ENCODE measurements at regions not wholly inside any gene's neighbourhood (a gene's known extent, or its start where the extent isn't known, plus 50 kb on each side); places are given as distances from the start of the nearest gene placed in this dataset.

- H3K4me3 ChIP-seq (ENCODE audit: low read length in 2 of 2), result no peak overlapping the region
- no peaks in the 10 kb centered on the region for H3K4me1 ChIP-seq (ENCODE audit: control insufficient read depth in 1 of 2, insufficient read depth in 2 of 2, low read length in 2 of 2)
- ATAC-seq (ENCODE audit: low FRiP score) (no peak), DNase-seq (no peak)
- H3K9me3 ChIP-seq (ENCODE audit: control insufficient read depth, low read length), result peaks cover 2% of the 10 kb centered on the region
- H3K27ac ChIP-seq (ENCODE audit: low read depth in 1 of 2, low read length in 2 of 2), result no peak overlapping the region
- WGBS, 2 donors, result 88% methylated on average over 2 of the region's 2 CpGs
- intact Hi-C loops (cut with DNase I), result no loop called here
- H3K27me3 ChIP-seq (ENCODE audit: control insufficient read depth in 1 of 2, insufficient read depth in 2 of 2, low read length in 1 of 2), result no peaks in the 10 kb centered on the region
- no peaks in the 10 kb centered on the region for H3K36me3 ChIP-seq (ENCODE audit: control insufficient read depth in 1 of 2, insufficient read depth in 2 of 2, low read length in 1 of 2)
Observed at GRCh38 chr18:78087338-78087737, 837.7 kb downstream of the GALR1 start.

GRCh38 chr18:78090584-78090983 is 840.9 kb downstream of the GALR1 start:
- intact Hi-C loops (cut with DNase I), result no loop called here
- H3K9me3 ChIP-seq (ENCODE audit: control insufficient read depth, low read length), result peaks cover 2% of the 10 kb centered on the region
- no peak overlapping the region for H3K4me3 ChIP-seq (ENCODE audit: low read length in 2 of 2)
- ATAC-seq (ENCODE audit: low FRiP score) (no peak), DNase-seq (no peak)
- H3K36me3 ChIP-seq (ENCODE audit: control insufficient read depth in 1 of 2, insufficient read depth in 2 of 2, low read length in 1 of 2), result no peaks in the 10 kb centered on the region
- H3K27me3 ChIP-seq (ENCODE audit: control insufficient read depth in 1 of 2, insufficient read depth in 2 of 2, low read length in 1 of 2), result no peaks in the 10 kb centered on the region
- WGBS, 2 donors, result 84 to 89% methylated on average over 11 of the region's 11 CpGs
- H3K27ac ChIP-seq (ENCODE audit: low read depth in 1 of 2, low read length in 2 of 2), result no peak overlapping the region
- no peaks in the 10 kb centered on the region for H3K4me1 ChIP-seq (ENCODE audit: control insufficient read depth in 1 of 2, insufficient read depth in 2 of 2, low read length in 2 of 2)

GRCh38 chr18:78092901-78093300 is 843.3 kb downstream of the GALR1 start:
- no peak for DNase-seq
- Histone ChIP-seq H3K36me3 (ENCODE audit: control insufficient read depth in 1 of 2, insufficient read depth in 2 of 2, low read length in 1 of 2) (no peaks in the 10 kb centered on the region), H3K9me3 (ENCODE audit: control insufficient read depth, low read length) (no peaks in the 10 kb centered on the region), H3K4me3 (ENCODE audit: low read length in 2 of 2) (no peak overlapping the region), H3K4me1 (ENCODE audit: control insufficient read depth in 1 of 2, insufficient read depth in 2 of 2, low read length in 2 of 2) (no peaks in the 10 kb centered on the region), H3K27me3 (ENCODE audit: control insufficient read depth in 1 of 2, insufficient read depth in 2 of 2, low read length in 1 of 2) (no peaks in the 10 kb centered on the region), H3K27ac (ENCODE audit: low read depth in 1 of 2, low read length in 2 of 2) (no peak overlapping the region)
- intact Hi-C loops (cut with DNase I), result no loop called here
- 56 to 62% methylated on average over 2 of the region's 2 CpGs for WGBS, 2 donors
- no peak for ATAC-seq (ENCODE audit: low FRiP score)

GRCh38 chr18:78099979-78100588 is 850.4 kb downstream of the GALR1 start:
- DNase-seq (no peak), ATAC-seq (ENCODE audit: low FRiP score) (no peak)
- Histone ChIP-seq H3K9me3 (ENCODE audit: control insufficient read depth, low read length) (no peaks in the 10 kb centered on the region), H3K36me3 (ENCODE audit: control insufficient read depth in 1 of 2, insufficient read depth in 2 of 2, low read length in 1 of 2) (no peaks in the 10 kb centered on the region), H3K27ac (ENCODE audit: low read depth in 1 of 2, low read length in 2 of 2) (no peak overlapping the region), H3K4me3 (ENCODE audit: low read length in 2 of 2) (no peak overlapping the region), H3K4me1 (ENCODE audit: control insufficient read depth in 1 of 2, insufficient read depth in 2 of 2, low read length in 2 of 2) (no peaks in the 10 kb centered on the region), H3K27me3 (ENCODE audit: control insufficient read depth in 1 of 2, insufficient read depth in 2 of 2, low read length in 1 of 2) (no peaks in the 10 kb centered on the region)
- intact Hi-C loops (cut with DNase I), result no loop called here
- WGBS, 2 donors, result 90% methylated on average over 15 of the region's 15 CpGs

- H3K27me3 ChIP-seq (ENCODE audit: control insufficient read depth in 1 of 2, insufficient read depth in 2 of 2, low read length in 1 of 2), result no peaks in the 10 kb centered on the region
- H3K4me3 ChIP-seq (ENCODE audit: low read length in 2 of 2), result no peak overlapping the region
- H3K36me3 ChIP-seq (ENCODE audit: control insufficient read depth in 1 of 2, insufficient read depth in 2 of 2, low read length in 1 of 2), result no peaks in the 10 kb centered on the region
- no peak for ATAC-seq (ENCODE audit: low FRiP score)
- no peaks in the 10 kb centered on the region for H3K4me1 ChIP-seq (ENCODE audit: control insufficient read depth in 1 of 2, insufficient read depth in 2 of 2, low read length in 2 of 2)
- no peaks in the 10 kb centered on the region for H3K9me3 ChIP-seq (ENCODE audit: control insufficient read depth, low read length)
- intact Hi-C loops (cut with DNase I), result no loop called here
- H3K27ac ChIP-seq (ENCODE audit: low read depth in 1 of 2, low read length in 2 of 2), result no peak overlapping the region
- DNase-seq, result no peak
- 78 to 86% methylated on average over 9 of the region's 9 CpGs for WGBS, 2 donors
Observed at GRCh38 chr18:78101091-78101490, 851.4 kb downstream of the GALR1 start.

- no peaks in the 10 kb centered on the region for H3K27me3 ChIP-seq (ENCODE audit: control insufficient read depth in 1 of 2, insufficient read depth in 2 of 2, low read length in 1 of 2)
- no peak overlapping the region for H3K4me3 ChIP-seq (ENCODE audit: low read length in 2 of 2)
- intact Hi-C loops (cut with DNase I), result no loop called here
- DNase-seq, result no peak
- no peak overlapping the region for H3K27ac ChIP-seq (ENCODE audit: low read depth in 1 of 2, low read length in 2 of 2)
- no peaks in the 10 kb centered on the region for H3K36me3 ChIP-seq (ENCODE audit: control insufficient read depth in 1 of 2, insufficient read depth in 2 of 2, low read length in 1 of 2)
- no peaks in the 10 kb centered on the region for H3K4me1 ChIP-seq (ENCODE audit: control insufficient read depth in 1 of 2, insufficient read depth in 2 of 2, low read length in 2 of 2)
- no peak for ATAC-seq (ENCODE audit: low FRiP score)
- WGBS, 2 donors, result 70 to 73% methylated on average over 8 of the region's 8 CpGs
- H3K9me3 ChIP-seq (ENCODE audit: control insufficient read depth, low read length), result no peaks in the 10 kb centered on the region
Observed at GRCh38 chr18:78102135-78102534, 852.5 kb downstream of the GALR1 start.

GRCh38 chr18:78105611-78106010 is 856.0 kb downstream of the GALR1 start:
- 80 to 81% methylated on average over 5 of the region's 5 CpGs for WGBS, 2 donors
- intact Hi-C loops (cut with DNase I), result no loop called here
- Histone ChIP-seq H3K9me3 (ENCODE audit: control insufficient read depth, low read length) (no peaks in the 10 kb centered on the region), H3K4me3 (ENCODE audit: low read length in 2 of 2) (no peak overlapping the region), H3K27ac (ENCODE audit: low read depth in 1 of 2, low read length in 2 of 2) (no peak overlapping the region), H3K4me1 (ENCODE audit: control insufficient read depth in 1 of 2, insufficient read depth in 2 of 2, low read length in 2 of 2) (no peaks in the 10 kb centered on the region), H3K36me3 (ENCODE audit: control insufficient read depth in 1 of 2, insufficient read depth in 2 of 2, low read length in 1 of 2) (no peaks in the 10 kb centered on the region), H3K27me3 (ENCODE audit: control insufficient read depth in 1 of 2, insufficient read depth in 2 of 2, low read length in 1 of 2) (no peaks in the 10 kb centered on the region)
- ATAC-seq (ENCODE audit: low FRiP score) (no peak), DNase-seq (no peak)

- DNase-seq (no peak), ATAC-seq (ENCODE audit: low FRiP score) (no peak)
- no peaks in the 10 kb centered on the region for H3K27me3 ChIP-seq (ENCODE audit: control insufficient read depth in 1 of 2, insufficient read depth in 2 of 2, low read length in 1 of 2)
- no peak overlapping the region for H3K27ac ChIP-seq (ENCODE audit: low read depth in 1 of 2, low read length in 2 of 2)
- H3K36me3 ChIP-seq (ENCODE audit: control insufficient read depth in 1 of 2, insufficient read depth in 2 of 2, low read length in 1 of 2), result no peaks in the 10 kb centered on the region
- no peak overlapping the region for H3K4me3 ChIP-seq (ENCODE audit: low read length in 2 of 2)
- intact Hi-C loops (cut with DNase I), result no loop called here
- H3K9me3 ChIP-seq (ENCODE audit: control insufficient read depth, low read length), result no peaks in the 10 kb centered on the region
- H3K4me1 ChIP-seq (ENCODE audit: control insufficient read depth in 1 of 2, insufficient read depth in 2 of 2, low read length in 2 of 2), result no peaks in the 10 kb centered on the region
- WGBS, 2 donors, result 93 to 96% methylated on average over 15 of the region's 15 CpGs
Observed at GRCh38 chr18:78106946-78107345, 857.3 kb downstream of the GALR1 start.

GRCh38 chr18:78107363-78107762 is 857.7 kb downstream of the GALR1 start:
- ATAC-seq (ENCODE audit: low FRiP score) (no peak), DNase-seq (no peak)
- no peaks in the 10 kb centered on the region for H3K4me1 ChIP-seq (ENCODE audit: control insufficient read depth in 1 of 2, insufficient read depth in 2 of 2, low read length in 2 of 2)
- no peaks in the 10 kb centered on the region for H3K27me3 ChIP-seq (ENCODE audit: control insufficient read depth in 1 of 2, insufficient read depth in 2 of 2, low read length in 1 of 2)
- no peaks in the 10 kb centered on the region for H3K36me3 ChIP-seq (ENCODE audit: control insufficient read depth in 1 of 2, insufficient read depth in 2 of 2, low read length in 1 of 2)
- intact Hi-C loops (cut with DNase I), result no loop called here
- no peak overlapping the region for H3K27ac ChIP-seq (ENCODE audit: low read depth in 1 of 2, low read length in 2 of 2)
- no peaks in the 10 kb centered on the region for H3K9me3 ChIP-seq (ENCODE audit: control insufficient read depth, low read length)
- WGBS, 2 donors, result 74 to 80% methylated on average over 9 of the region's 9 CpGs
- H3K4me3 ChIP-seq (ENCODE audit: low read length in 2 of 2), result no peak overlapping the region

Measured in aorta (tissue), 5 donors.